ENCODE measurements at regions not wholly inside any gene's neighbourhood (a gene's known extent, or its start where the extent isn't known, plus 50 kb on each side); places are given as distances from the start of the nearest gene placed in this dataset.

- TF ChIP-seq SFPQ (IDR thresholded peaks at IDR 0.05; ENCODE audit: low read depth, low read length) (no peak), HDAC8 (tag; IDR thresholded peaks at IDR 0.05) (no peak), ILK (tag; IDR thresholded peaks at IDR 0.05; ENCODE audit: borderline replicate concordance, low read depth) (no peak), CUX1 (CRISPR knock-in tag; IDR thresholded peaks at IDR 0.05) (0 out of 2 replicates have a peak, but pooled peaks have one; percentile 5), EP300 (IDR thresholded peaks at IDR 0.05; ENCODE audit: low read length) (no peak), ZNF507 (tag; conservative IDR thresholded peaks at IDR 0.05) (no peak), NFRKB (IDR thresholded peaks at IDR 0.05; ENCODE audit: low read depth) (peak; percentile 88; the same call in 1 of the 2 replicates), ZNF830 (CRISPR knock-in tag; IDR thresholded peaks at IDR 0.05) (no peak), ZNF561 (CRISPR knock-in tag; conservative IDR thresholded peaks at IDR 0.05) (no peak), JUND (IDR thresholded peaks at IDR 0.05; ENCODE audit: borderline replicate concordance, low read depth, low read length) (no peak), JUND (tag; IDR thresholded peaks at IDR 0.05; ENCODE audit: borderline replicate concordance, low read depth, low read length) (no peak), TOE1 (IDR thresholded peaks at IDR 0.05; ENCODE audit: borderline replicate concordance) (0 out of 2 replicates have a peak, but pooled peaks have one; percentile 7), TOE1 (CRISPR knock-in tag; IDR thresholded peaks at IDR 0.05; ENCODE audit: borderline replicate concordance, low read depth) (no peak), ZNF512 (tag; IDR thresholded peaks at IDR 0.05) (no peak), GTF2B (IDR thresholded peaks at IDR 0.05; ENCODE audit: extremely low read depth, insufficient read length) (no peak), RBBP5 (IDR thresholded peaks at IDR 0.05; ENCODE audit: borderline replicate concordance, insufficient read depth, low read length, poor library complexity, severe bottlenecking) (no peak), ARID1B (IDR thresholded peaks at IDR 0.05) (no peak), ELF2 (CRISPR knock-in tag; IDR thresholded peaks at IDR 0.05) (peak; percentile 51; the same call in 1 of the 2 replicates), PHB (CRISPR knock-in tag; IDR thresholded peaks at IDR 0.05) (no peak), FOSL1 (tag; conservative IDR thresholded peaks at IDR 0.05) (peak; percentile 35; the same call in 1 of the 2 replicates)
Measured at GRCh38 chr5:176184608-176185132, 53.6 kb upstream of the SIMC1 start (continued).
